Smooth muscle cell (in vitro differentiated cells): ENCODE measurements at regions not wholly inside any gene's neighbourhood (a gene's known extent, or its start where the extent isn't known, plus 50 kb on each side); places are given as distances from the start of the nearest gene placed in this dataset.

Source experiments
- DNase-seq: peaks from one replicate; lab custom pipeline; 2025; ENCODE audit not compliant: unreplicated experiment; lab: John Stamatoyannopoulos, UW
- H2AFZ ChIP-seq: fragments of 200-600 bp; sonication (generic); 2 replicates; pipeline ENCODE4 v1.6.0; 2016; ENCODE audit warnings: antibody characterized with exemption, low read depth, mild to moderate bottlenecking
- H3F3A ChIP-seq: fragments of 200-600 bp; sonication (generic); 2 replicates; pipeline ENCODE4 v1.6.0; 2017; ENCODE audit warnings: antibody characterized with exemption, low read depth
- H3K27ac ChIP-seq: fragments of 200-600 bp; sonication (generic); 2 replicates; pipeline ENCODE4 v1.5.1; 2016; ENCODE audit warnings: low read depth, mild to moderate bottlenecking
- H3K27me3 ChIP-seq: fragments of 200-600 bp; sonication (generic); 2 replicates; pipeline ENCODE4 v1.6.1; 2016; ENCODE audit warnings: low read depth, mild to moderate bottlenecking
- H3K36me3 ChIP-seq: fragments of 200-600 bp; sonication (generic); 2 replicates; pipeline ENCODE4 v1.5.1; 2016; ENCODE audit warnings: low read depth
- H3K4me1 ChIP-seq: fragments of 200-600 bp; sonication (generic); 2 replicates; pipeline ENCODE4 v1.5.1; 2016; ENCODE audit warnings: low read depth
- H3K4me2 ChIP-seq: fragments of 200-600 bp; sonication (generic); 2 replicates; pipeline ENCODE4 v1.6.0; 2016; ENCODE audit warnings: mild to moderate bottlenecking
- H3K4me3 ChIP-seq: fragments of 200-600 bp; sonication (generic); 2 replicates; pipeline ENCODE4 v1.5.1; 2016; ENCODE audit warnings: mild to moderate bottlenecking
- H3K79me2 ChIP-seq: fragments of 200-600 bp; sonication (generic); 2 replicates; pipeline ENCODE4 v1.6.0; 2016; ENCODE audit warnings: low read depth, mild to moderate bottlenecking
- H3K9ac ChIP-seq: fragments of 200-600 bp; sonication (generic); 2 replicates; pipeline ENCODE4 v1.6.0; 2016; ENCODE audit warnings: low read depth
- H3K9me3 ChIP-seq: fragments of 200-600 bp; sonication (generic); replicated peaks from 2 replicates; pipeline ENCODE4 v1.5.1; 2016; ENCODE audit warnings: low read depth
- H4K20me1 ChIP-seq: fragments of 200-600 bp; sonication (generic); 2 replicates; pipeline ENCODE4 v1.6.0; 2016; ENCODE audit warnings: low read depth
- WGBS: methylation state at CpG from one replicate; pipeline ENCODE4 v1.1.7; 2016; ENCODE audit warnings: low lambda C conversion rate; 5-methylcytosine and 5-hydroxymethylcytosine counted together
- TF ChIP-seq, protein P1 (sequence below): fragments of 200-600 bp; sonication (generic); IDR thresholded peaks from 2 replicates; pipeline ENCODE4 v1.5.1; 2017; ENCODE audit warnings: borderline replicate concordance, mild to moderate bottlenecking, antibody characterized with exemption; ENCODE audit not compliant: insufficient read depth, poor library complexity, severe bottlenecking

DNA sequence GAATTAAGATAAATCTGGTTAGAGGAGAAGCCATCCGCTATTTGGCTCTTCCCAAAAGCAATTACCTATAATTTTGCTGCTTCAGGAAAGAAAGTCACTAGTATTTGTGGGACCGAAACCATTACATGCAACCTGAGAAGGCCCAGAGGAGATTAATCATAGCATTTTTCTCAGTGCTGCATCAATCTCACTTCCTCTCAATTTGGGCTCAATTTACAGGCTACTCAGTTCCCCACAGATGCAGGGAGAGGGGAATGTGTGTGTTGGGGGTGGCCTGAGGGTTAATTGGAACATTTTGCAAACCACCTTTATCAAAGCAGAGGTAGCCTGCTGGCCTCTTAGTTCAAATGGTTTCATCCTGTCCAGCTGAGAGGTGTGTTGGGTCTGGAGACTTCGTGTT is 394.7 kb upstream of the ASIC2 start:
- WGBS, result 90% methylated on average over 3 of the region's 3 CpGs
- no peak for DNase-seq
- Histone ChIP-seq H3F3A (no peaks in the 10 kb centered on the region), H3K4me3 (no peak overlapping the region), H2AFZ (no peak overlapping the region), H3K4me1 (no peaks in the 10 kb centered on the region), H3K27me3 (no peaks in the 10 kb centered on the region), H3K9ac (no peak overlapping the region), H3K9me3 (no peaks in the 10 kb centered on the region), H3K4me2 (no peak overlapping the region), H3K36me3 (no peaks in the 10 kb centered on the region), H3K27ac (no peak overlapping the region), H3K79me2 (no peaks in the 10 kb centered on the region), H4K20me1 (no peaks in the 10 kb centered on the region)
- TF ChIP-seq, protein P1, sequence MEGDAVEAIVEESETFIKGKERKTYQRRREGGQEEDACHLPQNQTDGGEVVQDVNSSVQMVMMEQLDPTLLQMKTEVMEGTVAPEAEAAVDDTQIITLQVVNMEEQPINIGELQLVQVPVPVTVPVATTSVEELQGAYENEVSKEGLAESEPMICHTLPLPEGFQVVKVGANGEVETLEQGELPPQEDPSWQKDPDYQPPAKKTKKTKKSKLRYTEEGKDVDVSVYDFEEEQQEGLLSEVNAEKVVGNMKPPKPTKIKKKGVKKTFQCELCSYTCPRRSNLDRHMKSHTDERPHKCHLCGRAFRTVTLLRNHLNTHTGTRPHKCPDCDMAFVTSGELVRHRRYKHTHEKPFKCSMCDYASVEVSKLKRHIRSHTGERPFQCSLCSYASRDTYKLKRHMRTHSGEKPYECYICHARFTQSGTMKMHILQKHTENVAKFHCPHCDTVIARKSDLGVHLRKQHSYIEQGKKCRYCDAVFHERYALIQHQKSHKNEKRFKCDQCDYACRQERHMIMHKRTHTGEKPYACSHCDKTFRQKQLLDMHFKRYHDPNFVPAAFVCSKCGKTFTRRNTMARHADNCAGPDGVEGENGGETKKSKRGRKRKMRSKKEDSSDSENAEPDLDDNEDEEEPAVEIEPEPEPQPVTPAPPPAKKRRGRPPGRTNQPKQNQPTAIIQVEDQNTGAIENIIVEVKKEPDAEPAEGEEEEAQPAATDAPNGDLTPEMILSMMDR, result no peak

DNA sequence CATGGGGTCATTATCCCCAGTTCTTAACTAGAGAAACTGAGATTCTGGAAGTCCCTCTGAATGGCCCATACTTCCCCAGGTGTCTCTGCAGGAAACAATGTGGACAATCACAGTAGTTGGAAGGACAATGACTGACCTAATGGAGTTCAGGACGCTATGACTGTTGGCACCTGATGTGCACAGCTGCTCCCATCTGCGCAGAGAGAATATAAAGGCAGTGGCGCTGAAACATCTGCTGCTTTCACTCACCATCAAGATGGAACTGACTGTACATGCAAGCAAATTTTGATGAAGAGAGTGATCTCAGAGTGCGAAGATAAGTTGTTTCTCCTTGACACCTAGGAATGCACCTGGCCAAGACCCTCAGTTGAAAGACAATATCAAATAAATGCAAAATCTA is 395.7 kb upstream of the ASIC2 start:
- H2AFZ ChIP-seq, result no peak overlapping the region
- 96% methylated on average over 4 of the region's 4 CpGs for WGBS
- H3K9me3 ChIP-seq, result no peaks in the 10 kb centered on the region
- no peak overlapping the region for H3K4me3 ChIP-seq
- peaks cover 2% of the 10 kb centered on the region for H3K27me3 ChIP-seq
- H3K79me2 ChIP-seq, result no peaks in the 10 kb centered on the region
- no peak overlapping the region for H3K4me2 ChIP-seq
- no peaks in the 10 kb centered on the region for H3K4me1 ChIP-seq
- no peak overlapping the region for H3K27ac ChIP-seq
- H3K9ac ChIP-seq, result no peak overlapping the region
- no peaks in the 10 kb centered on the region for H3K36me3 ChIP-seq
- TF ChIP-seq, protein P1, result no peak
- no peaks in the 10 kb centered on the region for H4K20me1 ChIP-seq
- DNase-seq, result no peak
- H3F3A ChIP-seq, result no peaks in the 10 kb centered on the region

DNA sequence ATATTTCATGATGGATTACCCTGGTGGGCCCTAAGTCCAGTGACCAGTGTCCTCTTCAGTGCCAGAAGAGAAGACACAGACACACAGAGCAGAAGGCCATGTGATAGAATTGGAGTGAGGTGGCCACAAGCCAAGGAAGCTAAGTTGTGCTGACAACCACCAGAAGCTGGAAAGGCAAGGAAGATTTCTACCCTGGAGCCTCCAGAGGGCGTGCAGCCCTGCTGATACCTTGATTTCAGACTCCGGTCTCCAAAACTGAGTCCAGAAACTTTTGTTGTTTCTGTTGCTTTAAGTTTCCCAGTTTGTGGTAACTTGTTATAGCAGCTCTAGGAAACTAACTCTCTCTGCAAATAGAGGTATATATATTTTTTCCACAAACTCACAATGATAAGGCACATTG is 396.6 kb upstream of the ASIC2 start:
- H3K79me2 ChIP-seq, result no peaks in the 10 kb centered on the region
- WGBS, result 78% methylated on average over 2 of the region's 2 CpGs
- no peaks in the 10 kb centered on the region for H4K20me1 ChIP-seq
- no peaks in the 10 kb centered on the region for H3K9me3 ChIP-seq
- DNase-seq, result no peak
- no peaks in the 10 kb centered on the region for H3K36me3 ChIP-seq
- peaks cover 10% of the 10 kb centered on the region for H3K27me3 ChIP-seq
- H3K4me1 ChIP-seq, result no peaks in the 10 kb centered on the region
- no peak overlapping the region for H3K4me3 ChIP-seq
- H3K27ac ChIP-seq, result no peak overlapping the region
- H3F3A ChIP-seq, result no peaks in the 10 kb centered on the region
- no peak overlapping the region for H3K9ac ChIP-seq
- no peak overlapping the region for H3K4me2 ChIP-seq
- H2AFZ ChIP-seq, result no peak overlapping the region
- TF ChIP-seq, protein P1, result no peak

DNA sequence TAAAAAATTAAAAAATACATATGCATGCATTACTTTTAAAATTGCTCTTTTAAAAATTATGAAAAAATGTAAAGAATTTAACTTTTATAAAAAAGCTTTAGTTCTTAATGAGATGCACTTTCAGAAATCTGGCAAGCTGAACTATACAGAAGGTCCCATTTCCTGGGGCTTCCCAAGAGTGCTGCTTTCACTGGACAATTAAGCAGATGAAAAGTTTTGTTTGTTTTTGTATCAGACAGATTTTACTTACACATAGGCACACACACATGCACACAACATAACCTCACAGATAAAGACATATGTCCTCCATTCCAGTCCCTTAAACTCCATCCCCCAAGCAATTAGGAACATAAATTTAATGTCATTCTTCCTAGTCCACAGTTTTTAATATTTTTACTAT is 402.3 kb upstream of the ASIC2 start:
- Histone ChIP-seq H3K27ac (no peak overlapping the region), H4K20me1 (no peaks in the 10 kb centered on the region), H3K36me3 (no peaks in the 10 kb centered on the region), H2AFZ (no peak overlapping the region), H3K9ac (no peak overlapping the region), H3K79me2 (no peaks in the 10 kb centered on the region), H3K4me1 (no peaks in the 10 kb centered on the region), H3F3A (no peaks in the 10 kb centered on the region), H3K27me3 (peaks cover 20% of the 10 kb centered on the region), H3K4me2 (no peak overlapping the region), H3K4me3 (no peak overlapping the region), H3K9me3 (no peaks in the 10 kb centered on the region)
- no peak for DNase-seq
- TF ChIP-seq, protein P1, result no peak
